GM13976 (cell line): ENCODE measurements at regions not wholly inside any gene's neighbourhood (a gene's known extent, or its start where the extent isn't known, plus 50 kb on each side); places are given as distances from the start of the nearest gene placed in this dataset.

Experiments used
- DNase-seq: peaks from one replicate; pipeline ENCODE4 v3.0.0; 2012; ENCODE audit warnings: low spot score
- in situ Hi-C: fragments of 300-500 bp; cut with MboI; formaldehyde crosslinking; loops from one replicate; pipeline ENCODE4 v1.12.0; 2022; ENCODE audit warnings: low sequenced_read_pairs, mixed read lengths, inconsistent platforms; ENCODE audit not compliant: unreplicated experiment
- TF ChIP-seq, protein P1 (sequence below): IDR thresholded peaks from 2 replicates; pipeline ENCODE4 v1.5.1; 2012; ENCODE audit warnings: borderline replicate concordance, mild to moderate bottlenecking; ENCODE audit not compliant: insufficient read depth; ENCODE audit errors: extremely low read depth, missing control alignments, control extremely low read depth

GRCh38 chr4:45716093-45716492 is 407.8 kb downstream of the GABRG1 start:
- in situ Hi-C loops = no loop called here
- DNase-seq = no peak
- TF ChIP-seq, protein P1, sequence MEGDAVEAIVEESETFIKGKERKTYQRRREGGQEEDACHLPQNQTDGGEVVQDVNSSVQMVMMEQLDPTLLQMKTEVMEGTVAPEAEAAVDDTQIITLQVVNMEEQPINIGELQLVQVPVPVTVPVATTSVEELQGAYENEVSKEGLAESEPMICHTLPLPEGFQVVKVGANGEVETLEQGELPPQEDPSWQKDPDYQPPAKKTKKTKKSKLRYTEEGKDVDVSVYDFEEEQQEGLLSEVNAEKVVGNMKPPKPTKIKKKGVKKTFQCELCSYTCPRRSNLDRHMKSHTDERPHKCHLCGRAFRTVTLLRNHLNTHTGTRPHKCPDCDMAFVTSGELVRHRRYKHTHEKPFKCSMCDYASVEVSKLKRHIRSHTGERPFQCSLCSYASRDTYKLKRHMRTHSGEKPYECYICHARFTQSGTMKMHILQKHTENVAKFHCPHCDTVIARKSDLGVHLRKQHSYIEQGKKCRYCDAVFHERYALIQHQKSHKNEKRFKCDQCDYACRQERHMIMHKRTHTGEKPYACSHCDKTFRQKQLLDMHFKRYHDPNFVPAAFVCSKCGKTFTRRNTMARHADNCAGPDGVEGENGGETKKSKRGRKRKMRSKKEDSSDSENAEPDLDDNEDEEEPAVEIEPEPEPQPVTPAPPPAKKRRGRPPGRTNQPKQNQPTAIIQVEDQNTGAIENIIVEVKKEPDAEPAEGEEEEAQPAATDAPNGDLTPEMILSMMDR = no peak

GRCh38 chr4:45713996-45714395 is 409.9 kb downstream of the GABRG1 start:
- in situ Hi-C loops = no loop called here
- no peak for DNase-seq
- TF ChIP-seq, protein P1 = no peak

DNA sequence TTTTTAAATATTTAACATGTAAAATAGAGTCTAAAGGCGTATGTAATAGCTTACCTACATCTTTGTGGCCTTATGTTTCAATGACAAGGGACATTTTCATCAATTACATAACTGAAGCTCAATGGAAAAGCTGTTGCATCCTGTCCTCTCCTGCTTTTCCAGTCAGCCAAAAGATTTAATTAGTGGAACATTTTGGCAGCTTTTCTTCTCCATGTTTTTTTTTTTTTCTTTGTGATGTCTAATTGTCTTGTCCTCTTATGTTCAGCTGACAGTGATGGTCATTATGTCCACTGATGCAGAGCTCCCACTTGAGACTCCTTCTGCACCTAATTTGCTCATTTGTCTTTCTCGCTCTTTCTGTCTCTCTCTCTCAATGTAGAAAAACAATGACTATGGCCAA is 422.2 kb downstream of the GABRG1 start:
- DNase-seq = no peak
- TF ChIP-seq, protein P1 = no peak
- in situ Hi-C loops = no loop called here

- TF ChIP-seq, protein P1 = no peak
- no peak for DNase-seq
- in situ Hi-C loops = no loop called here
These were observed 430.1 kb downstream of the GABRG1 start for GRCh38 chr4:45693746-45694145.

DNA sequence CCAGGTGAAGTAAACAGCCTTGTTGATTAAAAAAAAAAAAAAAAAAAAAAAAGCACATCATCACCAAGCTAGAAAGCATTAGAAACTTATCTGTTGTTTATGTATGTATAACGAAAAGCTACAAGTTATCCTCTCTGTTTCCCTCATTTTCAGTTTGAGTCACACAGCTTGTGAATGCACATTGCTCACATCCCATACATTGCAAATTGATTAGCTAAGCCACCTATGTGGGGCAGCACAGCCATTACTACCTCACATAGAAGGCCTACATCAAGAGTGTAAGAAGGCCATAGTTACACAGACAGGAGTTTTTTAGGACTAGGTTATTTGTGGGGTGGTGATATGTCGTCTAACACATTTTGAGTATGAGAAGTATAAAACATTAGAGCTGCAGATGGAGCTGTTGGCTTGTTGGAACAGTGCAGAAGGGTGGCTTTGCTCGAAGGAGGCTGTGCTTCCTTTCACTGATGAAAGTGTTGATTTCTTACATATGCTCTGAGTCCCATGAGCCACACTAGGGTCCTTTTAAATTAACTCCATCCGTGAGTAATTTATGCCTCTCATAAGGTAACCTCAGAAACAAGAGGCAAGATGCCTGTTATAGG is 431.6 kb downstream of the GABRG1 start:
- in situ Hi-C loops = no loop called here
- TF ChIP-seq, protein P1 = no peak
- DNase-seq = no peak

DNA sequence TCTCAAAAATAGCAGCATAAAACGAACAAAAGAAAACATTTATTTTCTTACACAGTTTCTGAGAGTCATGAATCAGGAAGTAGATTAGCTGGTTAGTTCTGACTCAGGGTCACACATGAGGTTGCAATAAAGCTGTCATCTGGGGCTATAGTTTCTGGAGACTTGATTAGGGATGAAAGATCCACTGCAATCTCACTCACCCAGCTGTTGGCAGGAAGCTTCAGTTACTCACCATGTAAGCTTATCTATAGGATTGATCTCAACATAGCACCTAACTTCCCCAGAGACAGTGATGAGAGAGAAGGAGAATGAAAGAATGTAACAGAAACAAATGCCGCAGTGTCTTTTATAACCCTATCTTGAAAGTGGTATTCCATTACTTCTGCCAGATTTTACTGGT is 435.5 kb downstream of the GABRG1 start:
- in situ Hi-C loops = no loop called here
- TF ChIP-seq, protein P1 = no peak
- no peak for DNase-seq
